H9 (cell line): ENCODE measurements at regions not wholly inside any gene's neighbourhood (a gene's known extent, or its start where the extent isn't known, plus 50 kb on each side); places are given as distances from the start of the nearest gene placed in this dataset.

Experiments
- DNase-seq: peaks from one replicate; pipeline ENCODE4 v3.0.0-alpha.2; 2017
- H2AFZ ChIP-seq: one replicate; pipeline ENCODE4 v1.6.1; 2013; ENCODE audit warnings: mild to moderate bottlenecking, low read length, control low read depth, moderate library complexity
- H2AK5ac ChIP-seq: 2 replicates; pipeline ENCODE4 v1.6.1; 2013; ENCODE audit warnings: low read length, control low read depth, mixed read lengths; ENCODE audit not compliant: insufficient read length
- H2BK120ac ChIP-seq: one replicate; pipeline ENCODE4 v1.6.1; 2013; ENCODE audit warnings: low read depth, mild to moderate bottlenecking, low read length, control low read depth, inconsistent platforms; ENCODE audit not compliant: poor library complexity, severe bottlenecking
- H2BK12ac ChIP-seq: 2 replicates; pipeline ENCODE4 v1.6.1; 2013; ENCODE audit warnings: low read length, control low read depth, mixed read lengths, low read depth; ENCODE audit not compliant: insufficient read length
- H2BK15ac ChIP-seq: 2 replicates; pipeline ENCODE4 v1.6.1; 2013; ENCODE audit warnings: low read depth, low read length, control low read depth
- H2BK20ac ChIP-seq: one replicate; pipeline ENCODE4 v1.6.1; 2013; ENCODE audit warnings: low read depth, mild to moderate bottlenecking, low read length, control low read depth, inconsistent platforms; ENCODE audit not compliant: poor library complexity, severe bottlenecking
- H2BK5ac ChIP-seq: 2 replicates; pipeline ENCODE4 v1.6.1; 2013; ENCODE audit warnings: low read length, control low read depth, mixed read lengths; ENCODE audit not compliant: insufficient read length
- H3K14ac ChIP-seq: 2 replicates; pipeline ENCODE4 v1.6.1; 2013; ENCODE audit warnings: low read length, control low read depth; ENCODE audit not compliant: insufficient read depth
- H3K18ac ChIP-seq: 2 replicates; pipeline ENCODE4 v1.6.1; 2013; ENCODE audit warnings: low read depth, mild to moderate bottlenecking, mixed read lengths, low read length, control low read depth; ENCODE audit not compliant: insufficient read length
- H3K23ac ChIP-seq: 2 replicates; pipeline ENCODE4 v1.6.1; 2013; ENCODE audit warnings: low read length, control low read depth, mixed read lengths, low read depth; ENCODE audit not compliant: insufficient read length
- H3K23me2 ChIP-seq: 2 replicates; pipeline ENCODE4 v1.6.1; 2013; ENCODE audit warnings: low read depth, mild to moderate bottlenecking, mixed read lengths, low read length, control low read depth; ENCODE audit not compliant: insufficient read length, poor library complexity, severe bottlenecking
- H3K27ac ChIP-seq: 2 replicates; pipeline ENCODE4 v1.5.1; 2013; ENCODE audit warnings: low read length, control low read depth, mixed read lengths, low read depth; ENCODE audit not compliant: insufficient read length
- H3K27me3 ChIP-seq: 2 replicates; pipeline ENCODE4 v1.6.1; 2013; ENCODE audit warnings: low read length, control low read depth, inconsistent platforms; ENCODE audit not compliant: insufficient read depth
- H3K4ac ChIP-seq: 2 replicates; pipeline ENCODE4 v1.6.1; 2013; ENCODE audit warnings: low read depth, mild to moderate bottlenecking, control low read depth, inconsistent platforms, low read length, moderate library complexity
- H3K4me1 ChIP-seq: 2 replicates; pipeline ENCODE4 v1.6.1; 2013; ENCODE audit warnings: low read length, control low read depth, inconsistent platforms; ENCODE audit not compliant: insufficient read depth
- H3K4me2 ChIP-seq: 2 replicates; pipeline ENCODE4 v1.6.1; 2013; ENCODE audit warnings: low read length, control low read depth, mixed read lengths; ENCODE audit not compliant: insufficient read length, insufficient read depth
- H3K56ac ChIP-seq: 2 replicates; pipeline ENCODE4 v1.6.1; 2013; ENCODE audit warnings: low read depth, mild to moderate bottlenecking, mixed read lengths, low read length, control low read depth; ENCODE audit not compliant: insufficient read length
- H3K79me1 ChIP-seq: 2 replicates; pipeline ENCODE4 v1.6.1; 2013; ENCODE audit warnings: low read depth, mild to moderate bottlenecking, moderate library complexity, low read length, control low read depth, inconsistent platforms; ENCODE audit not compliant: insufficient read depth, poor library complexity, severe bottlenecking
- H3K79me2 ChIP-seq: 2 replicates; pipeline ENCODE4 v1.6.1; 2013; ENCODE audit warnings: low read length, control low read depth, inconsistent platforms; ENCODE audit not compliant: insufficient read depth
- H3K9ac ChIP-seq: 2 replicates; pipeline ENCODE4 v1.6.1; 2013; ENCODE audit warnings: low read length, control low read depth, mixed read lengths; ENCODE audit not compliant: insufficient read length; ENCODE audit errors: extremely low read depth
- H3K9me3 ChIP-seq: one replicate; pipeline ENCODE4 v1.6.1; 2013; ENCODE audit warnings: low read depth, low read length, inconsistent platforms; ENCODE audit not compliant: control insufficient read depth
- H3T11ph ChIP-seq: one replicate; pipeline ENCODE4 v1.6.1; 2013; ENCODE audit warnings: mild to moderate bottlenecking, low read length, control low read depth, inconsistent platforms
- H4K20me1 ChIP-seq: one replicate; pipeline ENCODE4 v1.6.1; 2013; ENCODE audit not compliant: control insufficient read depth, insufficient read length, insufficient read depth
- H4K5ac ChIP-seq: 2 replicates; pipeline ENCODE4 v1.6.1; 2013; ENCODE audit warnings: low read depth, mild to moderate bottlenecking, mixed read lengths, low read length, control low read depth; ENCODE audit not compliant: insufficient read length
- H4K8ac ChIP-seq: replicated peaks from 2 replicates; pipeline ENCODE4 v1.6.1; 2013; ENCODE audit warnings: low read length, control low read depth, mixed read lengths, low read depth; ENCODE audit not compliant: insufficient read length
- H4K91ac ChIP-seq: 2 replicates; pipeline ENCODE4 v1.6.1; 2013; ENCODE audit warnings: low read depth, mild to moderate bottlenecking, moderate library complexity, mixed read lengths, low read length, control low read depth; ENCODE audit not compliant: insufficient read length
- H3K27ac Mint-ChIP-seq, 3 experiments: 2 replicates in 2 of 3; 3 replicates in 1 of 3; pipeline ENCODE4 v1.8.0; 2020 to 2021; ENCODE audit warnings: mixed read lengths in 3 of 3, mild to moderate bottlenecking in 1 of 3, moderate library complexity in 1 of 3
- H3K27me3 Mint-ChIP-seq: 2 replicates; pipeline ENCODE4 v1.8.0; 2021; ENCODE audit warnings: low read depth, mild to moderate bottlenecking, moderate library complexity, mixed read lengths
- H3K36me3 Mint-ChIP-seq, 3 experiments: 2 replicates in 2 of 3; 3 replicates in 1 of 3; pipeline ENCODE4 v1.8.0; 2020 to 2021; ENCODE audit warnings: low read depth in 3 of 3, mixed read lengths in 3 of 3; ENCODE audit not compliant: insufficient read depth in 1 of 3
- H3K4me1 Mint-ChIP-seq, 2 experiments: 2 replicates each; pipeline ENCODE4 v1.8.0; 2020; ENCODE audit warnings: mixed read lengths in 2 of 2
- H3K4me3 Mint-ChIP-seq, 2 experiments: 2 replicates in 1 of 2; 3 replicates in 1 of 2; pipeline ENCODE4 v1.8.0; 2020 to 2021; ENCODE audit warnings: mild to moderate bottlenecking in 2 of 2, mixed read lengths in 2 of 2, moderate library complexity in 1 of 2
- H3K9me3 Mint-ChIP-seq, 2 experiments: 2 replicates in 1 of 2; 3 replicates in 1 of 2; pipeline ENCODE4 v1.8.0; 2020; ENCODE audit warnings: mild to moderate bottlenecking in 2 of 2, mixed read lengths in 2 of 2, moderate library complexity in 1 of 2
- WGBS: extraction: QIAGEN DNeasy Blood & Tissue Kit; methylation state at CpG from one replicate; pipeline ENCODE4 v1.1.7; 2013; ENCODE audit warnings: missing lambda C conversion rate, low lambda C conversion rate, mixed read lengths; ENCODE audit not compliant: insufficient read length; ENCODE audit errors: extremely low coverage; 5-methylcytosine and 5-hydroxymethylcytosine counted together
- TF ChIP-seq, protein P1 (sequence below): fragments of 200-600 bp; sonication (generic); conservative IDR thresholded peaks from 3 replicates; pipeline ENCODE4 v1.8.0; 2021; ENCODE audit warnings: antibody characterized with exemption, mild to moderate bottlenecking

DNA sequence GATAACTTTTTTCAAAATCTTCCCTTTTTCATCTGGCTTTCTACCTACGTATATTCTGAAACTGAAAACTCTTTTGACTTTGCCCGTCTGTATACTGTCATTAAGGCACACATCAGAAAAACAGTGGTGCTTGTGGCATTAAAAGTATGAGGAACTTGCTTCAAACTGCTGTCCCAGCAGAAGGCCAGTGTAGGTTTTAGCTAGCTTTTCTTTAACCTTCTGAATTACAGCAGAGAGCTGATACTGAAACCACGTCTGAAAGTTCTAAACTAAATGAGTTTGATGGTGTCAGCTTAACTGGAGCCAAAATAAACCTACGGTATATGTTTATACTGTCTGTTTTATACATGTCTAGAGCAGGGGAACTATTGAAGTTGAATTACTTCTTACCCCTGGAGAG, 283.4 kb downstream of the TFEC start:
- no peak overlapping the region for H3K18ac ChIP-seq
- no peak overlapping the region for H3K9ac ChIP-seq
- no peak overlapping the region for H3K56ac ChIP-seq
- H2AK5ac ChIP-seq: no peak overlapping the region
- H3K79me2 ChIP-seq: no peaks in the 10 kb centered on the region
- H2BK12ac ChIP-seq: no peak overlapping the region
- no peak overlapping the region for H4K8ac ChIP-seq
- no peak overlapping the region for H2BK120ac ChIP-seq
- no peak overlapping the region for H3K4me2 ChIP-seq
- no peak overlapping the region for H3K14ac ChIP-seq
- H3K27ac ChIP-seq: no peak overlapping the region
- H3K9me3 ChIP-seq: no peaks in the 10 kb centered on the region
- no peak overlapping the region for H3K23ac ChIP-seq
- no peak for DNase-seq
- Mint-ChIP-seq H3K27me3 (no peaks in the 10 kb centered on the region), H3K9me3 (no peaks in the 10 kb centered on the region), H3K4me1 (no peaks in the 10 kb centered on the region), H3K36me3 (no peaks in the 10 kb centered on the region), H3K4me3 (no peak overlapping the region), H3K27ac (no peak overlapping the region)
- H3K79me1 ChIP-seq: no peaks in the 10 kb centered on the region
- H3T11ph ChIP-seq: no peak overlapping the region
- H4K5ac ChIP-seq: no peak overlapping the region
- no CpG with 5 or more reads among the region's 4 CpGs for WGBS
- no peaks in the 10 kb centered on the region for H3K27me3 ChIP-seq
- TF ChIP-seq, protein P1, sequence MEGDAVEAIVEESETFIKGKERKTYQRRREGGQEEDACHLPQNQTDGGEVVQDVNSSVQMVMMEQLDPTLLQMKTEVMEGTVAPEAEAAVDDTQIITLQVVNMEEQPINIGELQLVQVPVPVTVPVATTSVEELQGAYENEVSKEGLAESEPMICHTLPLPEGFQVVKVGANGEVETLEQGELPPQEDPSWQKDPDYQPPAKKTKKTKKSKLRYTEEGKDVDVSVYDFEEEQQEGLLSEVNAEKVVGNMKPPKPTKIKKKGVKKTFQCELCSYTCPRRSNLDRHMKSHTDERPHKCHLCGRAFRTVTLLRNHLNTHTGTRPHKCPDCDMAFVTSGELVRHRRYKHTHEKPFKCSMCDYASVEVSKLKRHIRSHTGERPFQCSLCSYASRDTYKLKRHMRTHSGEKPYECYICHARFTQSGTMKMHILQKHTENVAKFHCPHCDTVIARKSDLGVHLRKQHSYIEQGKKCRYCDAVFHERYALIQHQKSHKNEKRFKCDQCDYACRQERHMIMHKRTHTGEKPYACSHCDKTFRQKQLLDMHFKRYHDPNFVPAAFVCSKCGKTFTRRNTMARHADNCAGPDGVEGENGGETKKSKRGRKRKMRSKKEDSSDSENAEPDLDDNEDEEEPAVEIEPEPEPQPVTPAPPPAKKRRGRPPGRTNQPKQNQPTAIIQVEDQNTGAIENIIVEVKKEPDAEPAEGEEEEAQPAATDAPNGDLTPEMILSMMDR: no peak
- no peaks in the 10 kb centered on the region for H3K23me2 ChIP-seq
- H3K4ac ChIP-seq: no peak overlapping the region
- no peak overlapping the region for H2BK5ac ChIP-seq
- H2AFZ ChIP-seq: no peak overlapping the region
- no peak overlapping the region for H4K91ac ChIP-seq
- H2BK20ac ChIP-seq: no peak overlapping the region
- H3K4me1 ChIP-seq: no peaks in the 10 kb centered on the region
- H2BK15ac ChIP-seq: no peak overlapping the region
- H4K20me1 ChIP-seq: no peaks in the 10 kb centered on the region
